ENCODE measurements at regions not wholly inside any gene's neighbourhood (a gene's known extent, or its start where the extent isn't known, plus 50 kb on each side); places are given as distances from the start of the nearest gene placed in this dataset.

DNA sequence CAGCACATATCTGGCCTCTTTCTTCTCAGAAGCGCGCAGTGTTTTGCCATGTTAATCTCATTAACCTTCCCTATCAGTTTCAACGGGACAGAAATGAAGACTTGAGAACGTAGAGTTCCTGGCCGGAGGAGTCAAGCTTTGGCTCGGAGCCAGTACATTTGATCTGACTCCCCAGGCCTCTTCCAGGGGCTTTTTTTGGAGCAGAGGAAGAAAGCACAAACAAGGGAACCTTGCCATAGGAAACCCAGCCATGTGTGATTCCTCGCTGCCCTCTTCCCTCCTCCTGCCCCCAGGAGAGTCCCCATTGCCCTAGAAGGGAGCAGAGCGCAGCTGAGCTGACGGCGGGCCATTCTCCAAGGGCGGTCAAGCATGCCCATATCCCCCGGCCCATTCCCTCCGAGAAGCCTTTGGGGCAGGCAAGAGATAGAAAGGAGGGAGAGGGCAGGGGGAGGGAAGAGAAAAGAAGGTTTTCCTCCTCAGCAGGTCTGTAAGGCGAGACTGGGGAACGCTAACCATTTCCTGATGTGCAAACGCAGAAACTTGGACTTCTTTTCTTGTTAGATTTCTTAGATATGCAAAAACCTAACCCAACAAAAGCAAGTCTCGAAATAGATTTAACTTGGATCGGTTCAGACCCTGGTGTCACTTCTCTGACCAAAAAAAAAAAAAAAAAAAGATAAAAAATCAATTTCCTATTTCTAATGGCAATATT, 63.7 kb upstream of the POU3F3 start:
- no peak overlapping the region for H3K27ac ChIP-seq (ENCODE audit: low read length)

DNA sequence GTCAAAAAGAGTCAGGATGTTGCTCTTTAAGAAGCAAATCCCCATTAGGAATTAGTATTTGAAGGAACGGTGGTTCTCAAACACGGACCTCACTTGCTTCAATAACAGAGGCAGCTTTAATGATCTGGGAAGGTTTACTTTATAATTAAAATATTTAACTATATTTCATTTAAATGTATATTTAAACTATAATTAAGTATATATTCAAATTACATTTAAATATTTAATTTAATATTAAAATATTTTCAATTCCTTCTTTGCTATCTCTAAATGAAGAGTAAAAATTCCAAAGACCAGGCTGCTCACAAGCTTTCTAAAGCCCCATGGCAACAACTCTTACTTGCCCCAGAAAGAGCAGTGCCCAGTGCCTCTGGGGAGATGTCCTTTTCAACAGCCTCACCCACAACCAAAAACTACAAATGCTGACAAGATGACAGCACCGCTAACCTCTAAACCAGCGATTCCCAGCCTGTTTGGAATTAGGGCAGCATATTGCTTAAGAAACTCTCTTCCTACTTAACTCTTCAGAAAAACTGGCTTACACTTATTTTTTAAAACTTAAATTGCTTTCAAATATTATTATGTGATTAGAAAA, 62.9 kb upstream of the POU3F3 start:
- Histone ChIP-seq H4K20me1 (ENCODE audit: insufficient read depth) (no peaks in the 10 kb centered on the region), H3F3A (ENCODE audit: insufficient read depth, low read length, poor library complexity, severe bottlenecking) (peaks cover 5% of the 10 kb centered on the region), H3K4me3 (ENCODE audit: low read length) (no peak overlapping the region), H3K9me2 (ENCODE audit: insufficient read depth, low read length) (no peaks in the 10 kb centered on the region), H3K4me2 (ENCODE audit: low read length) (no peak overlapping the region), H3K9me3 (ENCODE audit: low read length) (no peaks in the 10 kb centered on the region), H3K27me3 (ENCODE audit: insufficient read depth, low read depth, low read length) (no peaks in the 10 kb centered on the region), H3K9ac (ENCODE audit: low read length) (no peak overlapping the region), H2AFZ (ENCODE audit: low read depth, low read length) (no peak overlapping the region), H3K27ac (ENCODE audit: low read length) (no peak overlapping the region), H3K79me2 (replicated peaks; ENCODE audit: insufficient read depth, low read length) (no peaks in the 10 kb centered on the region), H3K36me3 (ENCODE audit: insufficient read depth, low read length) (no peaks in the 10 kb centered on the region)
- TF ChIP-seq POLR2AphosphoS5 (IDR thresholded peaks at IDR 0.05): no peak
- TF ChIP-seq, protein P1, sequence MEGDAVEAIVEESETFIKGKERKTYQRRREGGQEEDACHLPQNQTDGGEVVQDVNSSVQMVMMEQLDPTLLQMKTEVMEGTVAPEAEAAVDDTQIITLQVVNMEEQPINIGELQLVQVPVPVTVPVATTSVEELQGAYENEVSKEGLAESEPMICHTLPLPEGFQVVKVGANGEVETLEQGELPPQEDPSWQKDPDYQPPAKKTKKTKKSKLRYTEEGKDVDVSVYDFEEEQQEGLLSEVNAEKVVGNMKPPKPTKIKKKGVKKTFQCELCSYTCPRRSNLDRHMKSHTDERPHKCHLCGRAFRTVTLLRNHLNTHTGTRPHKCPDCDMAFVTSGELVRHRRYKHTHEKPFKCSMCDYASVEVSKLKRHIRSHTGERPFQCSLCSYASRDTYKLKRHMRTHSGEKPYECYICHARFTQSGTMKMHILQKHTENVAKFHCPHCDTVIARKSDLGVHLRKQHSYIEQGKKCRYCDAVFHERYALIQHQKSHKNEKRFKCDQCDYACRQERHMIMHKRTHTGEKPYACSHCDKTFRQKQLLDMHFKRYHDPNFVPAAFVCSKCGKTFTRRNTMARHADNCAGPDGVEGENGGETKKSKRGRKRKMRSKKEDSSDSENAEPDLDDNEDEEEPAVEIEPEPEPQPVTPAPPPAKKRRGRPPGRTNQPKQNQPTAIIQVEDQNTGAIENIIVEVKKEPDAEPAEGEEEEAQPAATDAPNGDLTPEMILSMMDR (IDR thresholded peaks at IDR 0.05; ENCODE audit: poor library complexity, severe bottlenecking): no peak
- no peak for TF ChIP-seq EP300 (conservative IDR thresholded peaks at IDR 0.05; ENCODE audit: poor library complexity, severe bottlenecking)
- no peak for TF ChIP-seq TAF1 (IDR thresholded peaks at IDR 0.05; ENCODE audit: low read depth)
- no peak for TF ChIP-seq RAD21 (conservative IDR thresholded peaks at IDR 0.05)

More for the DNA sequence above, 63.7 kb upstream of the POU3F3 start:
- Histone ChIP-seq H3K4me3 (ENCODE audit: low read length) (no peak overlapping the region), H3K9me3 (ENCODE audit: low read length) (no peaks in the 10 kb centered on the region), H3K79me2 (replicated peaks; ENCODE audit: insufficient read depth, low read length) (no peaks in the 10 kb centered on the region), H3K27me3 (ENCODE audit: insufficient read depth, low read depth, low read length) (no peaks in the 10 kb centered on the region), H3F3A (ENCODE audit: insufficient read depth, low read length, poor library complexity, severe bottlenecking) (peaks cover 5% of the 10 kb centered on the region), H3K36me3 (ENCODE audit: insufficient read depth, low read length) (no peaks in the 10 kb centered on the region), H3K4me2 (ENCODE audit: low read length) (no peak overlapping the region), H3K9me2 (ENCODE audit: insufficient read depth, low read length) (no peaks in the 10 kb centered on the region), H2AFZ (ENCODE audit: low read depth, low read length) (no peak overlapping the region), H4K20me1 (ENCODE audit: insufficient read depth) (no peaks in the 10 kb centered on the region), H3K9ac (ENCODE audit: low read length) (no peak overlapping the region)
- TF ChIP-seq EP300 (conservative IDR thresholded peaks at IDR 0.05; ENCODE audit: poor library complexity, severe bottlenecking) (no peak), EZH2 (IDR thresholded peaks at IDR 0.05; ENCODE audit: borderline replicate concordance, insufficient read depth, low read length, poor library complexity, severe bottlenecking) (no peak), SMC3 (conservative IDR thresholded peaks at IDR 0.05; ENCODE audit: poor library complexity) (no peak), TAF1 (IDR thresholded peaks at IDR 0.05; ENCODE audit: low read depth) (no peak), RAD21 (conservative IDR thresholded peaks at IDR 0.05) (no peak), MXI1 (conservative IDR thresholded peaks at IDR 0.05; ENCODE audit: poor library complexity, severe bottlenecking) (no peak), POLR2AphosphoS5 (IDR thresholded peaks at IDR 0.05) (no peak)
- TF ChIP-seq, protein P1 (IDR thresholded peaks at IDR 0.05; ENCODE audit: poor library complexity, severe bottlenecking): no peak
- TF ChIP-seq, protein P2, sequence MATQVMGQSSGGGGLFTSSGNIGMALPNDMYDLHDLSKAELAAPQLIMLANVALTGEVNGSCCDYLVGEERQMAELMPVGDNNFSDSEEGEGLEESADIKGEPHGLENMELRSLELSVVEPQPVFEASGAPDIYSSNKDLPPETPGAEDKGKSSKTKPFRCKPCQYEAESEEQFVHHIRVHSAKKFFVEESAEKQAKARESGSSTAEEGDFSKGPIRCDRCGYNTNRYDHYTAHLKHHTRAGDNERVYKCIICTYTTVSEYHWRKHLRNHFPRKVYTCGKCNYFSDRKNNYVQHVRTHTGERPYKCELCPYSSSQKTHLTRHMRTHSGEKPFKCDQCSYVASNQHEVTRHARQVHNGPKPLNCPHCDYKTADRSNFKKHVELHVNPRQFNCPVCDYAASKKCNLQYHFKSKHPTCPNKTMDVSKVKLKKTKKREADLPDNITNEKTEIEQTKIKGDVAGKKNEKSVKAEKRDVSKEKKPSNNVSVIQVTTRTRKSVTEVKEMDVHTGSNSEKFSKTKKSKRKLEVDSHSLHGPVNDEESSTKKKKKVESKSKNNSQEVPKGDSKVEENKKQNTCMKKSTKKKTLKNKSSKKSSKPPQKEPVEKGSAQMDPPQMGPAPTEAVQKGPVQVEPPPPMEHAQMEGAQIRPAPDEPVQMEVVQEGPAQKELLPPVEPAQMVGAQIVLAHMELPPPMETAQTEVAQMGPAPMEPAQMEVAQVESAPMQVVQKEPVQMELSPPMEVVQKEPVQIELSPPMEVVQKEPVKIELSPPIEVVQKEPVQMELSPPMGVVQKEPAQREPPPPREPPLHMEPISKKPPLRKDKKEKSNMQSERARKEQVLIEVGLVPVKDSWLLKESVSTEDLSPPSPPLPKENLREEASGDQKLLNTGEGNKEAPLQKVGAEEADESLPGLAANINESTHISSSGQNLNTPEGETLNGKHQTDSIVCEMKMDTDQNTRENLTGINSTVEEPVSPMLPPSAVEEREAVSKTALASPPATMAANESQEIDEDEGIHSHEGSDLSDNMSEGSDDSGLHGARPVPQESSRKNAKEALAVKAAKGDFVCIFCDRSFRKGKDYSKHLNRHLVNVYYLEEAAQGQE (IDR thresholded peaks at IDR 0.05; ENCODE audit: borderline replicate concordance): no peak
